IMR-90 (cell line): ENCODE measurements at regions not wholly inside any gene's neighbourhood (a gene's known extent, or its start where the extent isn't known, plus 50 kb on each side); places are given as distances from the start of the nearest gene placed in this dataset.

ENCODE experiments used
- ATAC-seq: fragments of 200-7000 bp; cut with Tn5 transposase; 2 replicates; pipeline ENCODE4 v1.9.1; 2020; ENCODE audit warnings: low read depth, mild to moderate bottlenecking, moderate library complexity
- BruUV-seq: library from RNA; stranded (reverse); fragments of 400-500 nt; replicated peaks from 2 replicates; lab custom pipeline; 2021; lab: Mats Ljungman, UMichigan
- CTCF ChIA-PET: fragments of 300-600 bp; formaldehyde crosslinking; extraction: SDS; loops from one replicate; lab custom pipeline; 2021; ENCODE audit warnings: antibody characterized with exemption; lab: Yijun Ruan, JAX
- POLR2A ChIA-PET: fragments of 300-600 bp; sonication (Branson Sonifier 250); formaldehyde crosslinking; loops from one replicate; lab custom pipeline; 2022; ENCODE audit warnings: antibody characterized with exemption; ENCODE audit not compliant: unreplicated experiment; lab: Charles Lee
- DNase-seq: peaks from one replicate; pipeline ENCODE4 v3.0.0; 2013
- H2AFZ ChIP-seq: replicated peaks from 2 replicates; pipeline ENCODE3; 2013; ENCODE audit warnings: low read length, mild to moderate bottlenecking; ENCODE audit not compliant: poor library complexity
- H2AK5ac ChIP-seq: 2 replicates; pipeline ENCODE4 v1.6.1; 2013; ENCODE audit warnings: low read depth, low read length, inconsistent platforms
- H2AK9ac ChIP-seq: replicated peaks from 2 replicates; pipeline ENCODE3; 2013; ENCODE audit warnings: mild to moderate bottlenecking, low read depth, low read length, moderate library complexity; ENCODE audit not compliant: poor library complexity
- H2BK120ac ChIP-seq: 2 replicates; pipeline ENCODE4 v1.6.1; 2013; ENCODE audit warnings: low read depth, low read length, inconsistent platforms
- H2BK15ac ChIP-seq: 3 replicates; pipeline ENCODE4 v1.6.1; 2013; ENCODE audit warnings: low read depth, low read length, inconsistent platforms
- H2BK20ac ChIP-seq: 2 replicates; pipeline ENCODE4 v1.6.1; 2013; ENCODE audit warnings: low read depth, mild to moderate bottlenecking, inconsistent platforms, low read length, moderate library complexity
- H2BK5ac ChIP-seq: 2 replicates; pipeline ENCODE4 v1.6.1; 2013; ENCODE audit warnings: mild to moderate bottlenecking, low read depth, low read length, inconsistent platforms; ENCODE audit not compliant: poor library complexity, severe bottlenecking
- H3K14ac ChIP-seq: replicated peaks from 2 replicates; pipeline ENCODE4 v1.6.1; 2013; ENCODE audit warnings: low read depth, low read length, inconsistent platforms
- H3K18ac ChIP-seq: 2 replicates; pipeline ENCODE4 v1.6.1; 2013; ENCODE audit warnings: low read depth, low read length, control low read depth
- H3K23ac ChIP-seq: 2 replicates; pipeline ENCODE4 v1.6.1; 2013; ENCODE audit warnings: low read depth, low read length, inconsistent platforms
- H3K27ac ChIP-seq: 2 replicates; pipeline ENCODE4 v1.5.1; 2013; ENCODE audit warnings: mild to moderate bottlenecking, control low read depth, low read length; ENCODE audit not compliant: insufficient read depth
- H3K27me3 ChIP-seq: 2 replicates; pipeline ENCODE4 v1.6.1; 2013; ENCODE audit warnings: low read length; ENCODE audit not compliant: control insufficient read depth, insufficient read depth
- H3K36me3 ChIP-seq: 2 replicates; pipeline ENCODE4 v1.6.1; 2013; ENCODE audit warnings: low read length, mixed read lengths; ENCODE audit not compliant: control insufficient read depth, insufficient read depth
- H3K4ac ChIP-seq: 2 replicates; pipeline ENCODE4 v1.6.1; 2013; ENCODE audit warnings: low read depth, low read length, inconsistent platforms
- H3K4me1 ChIP-seq: 2 replicates; pipeline ENCODE4 v1.6.1; 2013; ENCODE audit warnings: low read length, mixed read lengths; ENCODE audit not compliant: control insufficient read depth, insufficient read depth
- H3K4me2 ChIP-seq: 2 replicates; pipeline ENCODE4 v1.6.1; 2013; ENCODE audit warnings: low read depth, mild to moderate bottlenecking, control low read depth, low read length, moderate library complexity
- H3K4me3 ChIP-seq: 2 replicates; pipeline ENCODE4 v1.5.1; 2013; ENCODE audit warnings: low read depth, mild to moderate bottlenecking, control low read depth, low read length, moderate library complexity; ENCODE audit not compliant: insufficient read depth
- H3K56ac ChIP-seq: 2 replicates; pipeline ENCODE4 v1.6.1; 2013; ENCODE audit warnings: low read length, inconsistent platforms; ENCODE audit not compliant: insufficient read depth; ENCODE audit errors: extremely low read depth
- H3K79me1 ChIP-seq, 2 experiments: 2 replicates each; pipeline ENCODE4 v1.6.1; 2013; ENCODE audit warnings: low read length in 2 of 2, inconsistent platforms in 1 of 2, low read depth in 1 of 2
- H3K9ac ChIP-seq: 2 replicates; pipeline ENCODE4 v1.6.1; 2013; ENCODE audit warnings: low read depth, low read length, control low read depth
- H3K9me1 ChIP-seq: 2 replicates; pipeline ENCODE4 v1.6.1; 2013; ENCODE audit warnings: low read length, inconsistent platforms; ENCODE audit not compliant: insufficient read depth
- H3K9me3 ChIP-seq: 2 replicates; pipeline ENCODE4 v1.6.1; 2013; ENCODE audit warnings: low read length; ENCODE audit not compliant: control insufficient read depth, insufficient read depth
- H4K20me1 ChIP-seq: 2 replicates; pipeline ENCODE4 v1.6.1; 2013; ENCODE audit warnings: low read length, inconsistent platforms; ENCODE audit not compliant: insufficient read depth
- H4K5ac ChIP-seq: 2 replicates; pipeline ENCODE4 v1.6.1; 2013; ENCODE audit warnings: mild to moderate bottlenecking, low read depth, low read length, control low read depth
- H4K8ac ChIP-seq, 2 experiments: 2 replicates each; pipeline ENCODE4 v1.6.1; 2013; ENCODE audit warnings: low read depth in 2 of 2, low read length in 2 of 2, control low read depth in 1 of 2, inconsistent platforms in 1 of 2
- H4K91ac ChIP-seq: 2 replicates; pipeline ENCODE4 v1.6.1; 2013; ENCODE audit warnings: low read depth, low read length, inconsistent platforms; ENCODE audit not compliant: insufficient read depth
- CEBPB ChIP-seq: IDR thresholded peaks from 2 replicates; pipeline ENCODE4 v1.6.1; 2012; ENCODE audit warnings: low read depth, low read length, improper control_type of control experiment
- WGBS, 2 experiments: methylation state at CpG; one replicate each; pipeline versions ENCODE4 v1.1.5 to v1.1.7; 2013; ENCODE audit warnings: missing lambda C conversion rate in 2 of 2; ENCODE audit not compliant: insufficient read length in 1 of 2; ENCODE audit errors: extremely low coverage in 2 of 2; 5-methylcytosine and 5-hydroxymethylcytosine counted together
- dilution Hi-C: fragments of 300-500 bp; cut with HindIII; formaldehyde crosslinking; loops from one replicate; pipeline ENCODE4 v1.14.3; 2018; ENCODE audit warnings: low sequenced_read_pairs; ENCODE audit not compliant: unreplicated experiment
- in situ Hi-C: fragments of 300-500 bp; cut with MboI; formaldehyde crosslinking; loops from 3 replicates; pipeline ENCODE4 v1.14.3; 2019; ENCODE audit warnings: low sequenced_read_pairs, inconsistent platforms, mixed read lengths
- intact Hi-C: fragments of 100-400 bp; cut with micrococcal nuclease; formaldehyde crosslinking; loops from 2 replicates; pipeline ENCODE4 v1.10.0; 2022

DNA sequence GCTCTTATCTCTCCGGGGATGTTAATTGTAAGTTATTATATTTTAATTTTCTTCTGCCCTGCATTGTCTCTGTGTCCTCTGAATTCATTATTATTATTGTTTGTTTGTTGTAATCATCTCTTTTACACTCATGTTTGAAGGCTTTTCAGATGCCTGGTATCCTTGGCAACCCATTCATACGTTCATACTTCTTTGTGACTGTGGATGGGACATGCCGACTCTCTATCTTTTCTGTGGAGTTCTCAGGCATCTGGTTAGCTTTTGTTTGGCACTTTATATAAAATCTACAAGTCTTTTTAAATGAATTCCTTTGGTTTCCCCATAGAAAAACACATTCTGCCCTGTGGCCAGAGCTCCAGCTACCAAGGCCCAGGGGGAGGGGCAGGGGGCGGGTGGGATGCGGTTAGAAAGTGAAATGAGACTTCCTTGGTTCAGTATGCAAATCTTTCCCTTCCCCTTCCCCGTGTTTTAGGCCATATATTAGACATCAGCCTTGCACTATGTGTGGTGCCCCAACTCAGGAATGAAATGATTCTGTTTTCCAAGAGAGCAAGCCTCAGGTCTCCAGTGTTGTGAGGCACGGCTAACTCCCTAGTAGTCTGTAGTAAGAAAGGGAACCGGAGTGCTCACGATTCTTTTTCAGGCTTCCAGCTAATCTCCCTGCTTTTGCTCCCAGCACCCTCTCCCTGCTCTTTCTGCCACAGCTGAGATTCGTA lies 79.2 kb downstream of the SST start:
- ATAC-seq = no peak
- CTCF ChIA-PET = interaction anchor here (0.6 to 1.9 kb wide), 3 partner anchors 12 to 145 kb away, joined by 3 to 5 read pairs (median 5); no protein-coding TSS in a partner anchor

More for the DNA sequence above, 79.2 kb downstream of the SST start:
- H3K4me3 ChIP-seq = no peak overlapping the region
- H3K9me1 ChIP-seq = no peaks in the 10 kb centered on the region
- H2BK20ac ChIP-seq = no peak overlapping the region
- H2AK5ac ChIP-seq = no peak overlapping the region
- H3K9me3 ChIP-seq = no peaks in the 10 kb centered on the region
- no TSS peak for BruUV-seq
- no peak overlapping the region for H3K9ac ChIP-seq
- no peaks in the 10 kb centered on the region for H3K4me1 ChIP-seq
- TF ChIP-seq CEBPB = no peak
- intact Hi-C loops (no loop called here), in situ Hi-C loops (no loop called here), dilution Hi-C loops (no loop called here)
- H2BK5ac ChIP-seq = no peak overlapping the region
- no peaks in the 10 kb centered on the region for H4K20me1 ChIP-seq
- no peak overlapping the region for H2BK120ac ChIP-seq
- no peaks in the 10 kb centered on the region for H3K79me1 ChIP-seq
- H2AFZ ChIP-seq = no peak overlapping the region
- H4K5ac ChIP-seq = no peak overlapping the region
- no peak overlapping the region for H3K4ac ChIP-seq
- H4K91ac ChIP-seq = no peak overlapping the region; the same call in 1 of the 2 replicates
- no peak overlapping the region for H3K27ac ChIP-seq
- no peak overlapping the region for H4K8ac ChIP-seq
- H2BK15ac ChIP-seq = no peak overlapping the region
- no peaks in the 10 kb centered on the region for H3K36me3 ChIP-seq
- peaks cover 1% of the 10 kb centered on the region; the same call in 1 of the 2 replicates for H3K27me3 ChIP-seq
- POLR2A ChIA-PET = no interaction called here
- WGBS, 2 experiments = 0% methylated on average over 1 of the region's 10 CpGs; no CpG with 5 or more reads in 1 of the 2 experiments
- no peak overlapping the region for H3K18ac ChIP-seq
- H3K4me2 ChIP-seq = no peak overlapping the region
- H2AK9ac ChIP-seq = no peak overlapping the region
- H3K23ac ChIP-seq = no peak overlapping the region
- H3K14ac ChIP-seq = no peak overlapping the region; the same call in 1 of the 2 replicates
- DNase-seq = no peak
- H3K56ac ChIP-seq = no peak overlapping the region
